NAMALWA (cell line): ENCODE measurements at regions not wholly inside any gene's neighbourhood (a gene's known extent, or its start where the extent isn't known, plus 50 kb on each side); places are given as distances from the start of the nearest gene placed in this dataset.
"Not testable (repeated sequence)": the region's sequence is repeated elsewhere in the genome, so short reads cannot be mapped to it uniquely, and the experiment has no call there.

Experiments used
- DNase-seq: peaks from one replicate; pipeline ENCODE4 v3.0.0-alpha.2; 2015; ENCODE audit warnings: low spot score

- DNase-seq: no peak
Observed at GRCh38 chr12:118536306-118536906, 160.1 kb downstream of the SUDS3 start.

- DNase-seq: no peak
Observed at GRCh38 chr12:118537481-118537917, 161.1 kb downstream of the SUDS3 start.

- no peak for DNase-seq
Observed at GRCh38 chr12:118541071-118541470, 164.7 kb downstream of the SUDS3 start.

- DNase-seq: peak; percentile 4
Observed at GRCh38 chr12:118541934-118542333, 165.6 kb downstream of the SUDS3 start.

GRCh38 chr12:118543651-118544050 is 167.3 kb downstream of the SUDS3 start:
- no peak for DNase-seq

- no peak for DNase-seq
Observed at GRCh38 chr12:118544569-118544968, 168.2 kb downstream of the SUDS3 start.

- DNase-seq: not testable (repeated sequence)
Observed at GRCh38 chr12:118547606-118548005, 171.3 kb downstream of the SUDS3 start.

GRCh38 chr12:118548887-118549509 is 172.6 kb downstream of the SUDS3 start:
- DNase-seq: no peak

- DNase-seq: no peak
Observed at GRCh38 chr12:118549510-118549980, 173.2 kb downstream of the SUDS3 start.

GRCh38 chr12:118553856-118554504 is 177.6 kb downstream of the SUDS3 start:
- no peak for DNase-seq

- DNase-seq: no peak
Observed at GRCh38 chr12:118558941-118559340, 182.6 kb downstream of the SUDS3 start.

GRCh38 chr12:118560733-118561132 is 184.4 kb downstream of the SUDS3 start:
- no peak for DNase-seq

GRCh38 chr12:118571730-118572129 is 195.4 kb downstream of the SUDS3 start:
- DNase-seq: no peak

- no peak for DNase-seq
Observed at GRCh38 chr12:118574288-118574687, 197.9 kb downstream of the SUDS3 start.

GRCh38 chr12:118575730-118576129 is 199.4 kb downstream of the SUDS3 start:
- DNase-seq: no peak

GRCh38 chr12:118581371-118581770 is 205.0 kb downstream of the SUDS3 start:
- DNase-seq: no peak

- no peak for DNase-seq
Observed at GRCh38 chr12:118582863-118583262, 206.5 kb downstream of the SUDS3 start.

- no peak for DNase-seq
Observed at GRCh38 chr12:118586433-118586832, 210.1 kb downstream of the SUDS3 start.

- DNase-seq: no peak
Observed at GRCh38 chr12:118589162-118589561, 212.8 kb downstream of the SUDS3 start.

GRCh38 chr12:118590406-118591150 is 214.2 kb downstream of the SUDS3 start:
- DNase-seq: no peak

- no peak for DNase-seq
Observed at GRCh38 chr12:118603610-118604361, 227.4 kb downstream of the SUDS3 start.

GRCh38 chr12:118606690-118607089 is 230.3 kb downstream of the SUDS3 start:
- no peak for DNase-seq
